Peyer's patch (tissue), 4 donors: ENCODE measurements at regions not wholly inside any gene's neighbourhood (a gene's known extent, or its start where the extent isn't known, plus 50 kb on each side); places are given as distances from the start of the nearest gene placed in this dataset.

Experiments
- DNase-seq, 3 donors: peaks; one replicate each; pipeline ENCODE4 v3.0.0-alpha.2; 2017 to 2019
- H3K27ac ChIP-seq, 4 donors: fragments of 200-600 bp; sonication (generic); one replicate each; pipeline ENCODE4 v1.5.1; 2016 to 2019
- H3K27me3 ChIP-seq, 2 donors: fragments of 200-600 bp; sonication (generic); one replicate each; pipeline ENCODE4 v1.5.1; 2019
- H3K36me3 ChIP-seq, 3 donors: fragments of 200-600 bp; sonication (generic); one replicate each; pipeline ENCODE4 v1.5.1; 2016 to 2019
- H3K4me1 ChIP-seq, 4 donors: fragments of 200-600 bp; sonication (generic); one replicate each; pipeline ENCODE4 v1.5.1; 2016 to 2019
- H3K4me3 ChIP-seq, 4 donors: fragments of 200-600 bp; sonication (generic); 1 replicate in 3 of 4; 2 replicates in 1 of 4; pipeline ENCODE4 v1.5.1; 2016 to 2019; ENCODE audit warnings: mild to moderate bottlenecking in 1 of 4
- H3K9me3 ChIP-seq, 4 donors: fragments of 200-600 bp; sonication (generic); one replicate each; pipeline ENCODE4 v1.5.1; 2016 to 2019; ENCODE audit warnings: mild to moderate bottlenecking in 1 of 4
- POLR2A ChIP-seq, 2 donors: fragments of 450-650 bp; IDR thresholded peaks; one replicate each; pipeline ENCODE4 v1.5.1; 2017; ENCODE audit warnings: antibody characterized with exemption in 2 of 2, mild to moderate bottlenecking in 2 of 2, moderate library complexity in 2 of 2
- TF ChIP-seq, protein P1 (sequence below), 6 experiments: fragments of 450-650 bp in 4 of 6; fragments of 200-600 bp in 2 of 6; sonication (generic) in 1 of 6; IDR thresholded peaks; one replicate each; pipeline ENCODE4 v1.5.1; 2017 to 2019; ENCODE audit warnings: antibody characterized with exemption in 6 of 6, mild to moderate bottlenecking in 3 of 6, moderate library complexity in 1 of 6

DNA sequence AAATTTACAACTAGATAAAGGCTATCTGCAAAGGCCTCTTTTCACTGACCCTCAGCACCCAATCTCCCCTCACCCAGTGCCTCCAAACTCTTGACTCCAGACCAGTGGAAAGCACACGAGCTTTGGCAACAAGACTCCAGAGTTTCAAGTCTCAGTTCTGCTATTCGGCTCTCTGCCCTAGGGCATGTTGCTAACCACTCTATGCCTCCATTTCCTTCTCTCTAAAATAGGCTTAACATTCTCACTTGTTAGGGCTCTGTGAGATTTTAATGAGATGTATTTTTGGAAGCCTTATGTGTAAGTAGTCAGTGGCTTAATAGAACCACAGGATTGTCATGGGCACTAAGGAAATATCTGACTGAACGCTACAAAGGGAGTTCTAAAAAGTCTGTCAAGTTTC is 116.5 kb upstream of the IQCM start:
- Histone ChIP-seq H3K4me1 (no peaks in the 10 kb centered on the region), H3K27me3 (no peaks in the 10 kb centered on the region), H3K36me3 (no peaks in the 10 kb centered on the region), H3K9me3 (no peaks in the 10 kb centered on the region), H3K4me3 (no peak overlapping the region), H3K27ac (no peak overlapping the region)
- no peak for DNase-seq
- no peak for TF ChIP-seq POLR2A (IDR thresholded peaks at IDR 0.05)
- TF ChIP-seq, protein P1, sequence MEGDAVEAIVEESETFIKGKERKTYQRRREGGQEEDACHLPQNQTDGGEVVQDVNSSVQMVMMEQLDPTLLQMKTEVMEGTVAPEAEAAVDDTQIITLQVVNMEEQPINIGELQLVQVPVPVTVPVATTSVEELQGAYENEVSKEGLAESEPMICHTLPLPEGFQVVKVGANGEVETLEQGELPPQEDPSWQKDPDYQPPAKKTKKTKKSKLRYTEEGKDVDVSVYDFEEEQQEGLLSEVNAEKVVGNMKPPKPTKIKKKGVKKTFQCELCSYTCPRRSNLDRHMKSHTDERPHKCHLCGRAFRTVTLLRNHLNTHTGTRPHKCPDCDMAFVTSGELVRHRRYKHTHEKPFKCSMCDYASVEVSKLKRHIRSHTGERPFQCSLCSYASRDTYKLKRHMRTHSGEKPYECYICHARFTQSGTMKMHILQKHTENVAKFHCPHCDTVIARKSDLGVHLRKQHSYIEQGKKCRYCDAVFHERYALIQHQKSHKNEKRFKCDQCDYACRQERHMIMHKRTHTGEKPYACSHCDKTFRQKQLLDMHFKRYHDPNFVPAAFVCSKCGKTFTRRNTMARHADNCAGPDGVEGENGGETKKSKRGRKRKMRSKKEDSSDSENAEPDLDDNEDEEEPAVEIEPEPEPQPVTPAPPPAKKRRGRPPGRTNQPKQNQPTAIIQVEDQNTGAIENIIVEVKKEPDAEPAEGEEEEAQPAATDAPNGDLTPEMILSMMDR (IDR thresholded peaks at IDR 0.05), result no peak

DNA sequence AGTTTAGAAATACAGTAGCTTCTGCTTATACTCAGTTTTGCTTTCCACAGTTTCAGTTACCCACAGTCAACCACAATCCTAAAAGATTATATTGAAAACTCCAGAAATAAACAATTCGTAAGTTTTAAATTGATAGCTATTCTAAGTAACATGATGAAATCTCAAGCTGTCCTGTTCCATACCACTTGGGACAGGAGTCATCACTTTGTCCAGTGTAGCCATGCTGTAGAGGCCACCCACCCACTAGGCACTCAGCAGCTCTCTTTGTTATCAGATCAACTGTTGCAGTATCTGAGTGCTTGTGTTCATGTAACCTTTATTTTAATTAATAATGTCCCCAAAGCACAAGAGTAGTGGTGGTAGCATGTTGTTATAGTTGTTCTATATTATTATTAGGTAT is 117.5 kb upstream of the IQCM start:
- Histone ChIP-seq H3K4me3 (no peak overlapping the region), H3K4me1 (no peaks in the 10 kb centered on the region), H3K27me3 (no peaks in the 10 kb centered on the region), H3K36me3 (no peaks in the 10 kb centered on the region), H3K27ac (no peak overlapping the region), H3K9me3 (no peaks in the 10 kb centered on the region)
- no peak for DNase-seq
- TF ChIP-seq POLR2A (IDR thresholded peaks at IDR 0.05), result no peak
- TF ChIP-seq, protein P1 (IDR thresholded peaks at IDR 0.05), result no peak

DNA sequence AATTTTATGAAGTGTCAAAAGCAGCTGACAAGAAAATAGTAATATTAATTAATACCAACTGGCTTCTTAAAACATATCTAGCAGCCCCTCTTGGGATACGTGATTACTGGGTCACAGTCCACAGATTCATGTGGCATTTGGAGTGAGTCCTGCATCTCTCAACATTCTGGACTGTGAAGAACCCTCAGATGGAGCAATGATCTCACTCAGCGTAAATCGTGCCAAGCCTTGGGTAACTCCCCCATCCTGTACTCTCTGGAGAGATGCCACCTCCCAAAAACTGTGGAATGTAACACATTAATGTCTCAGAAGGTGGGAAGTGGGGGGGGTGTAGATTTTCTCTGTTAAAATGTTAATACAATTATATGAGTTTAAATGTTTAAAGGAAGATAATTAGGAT is 118.2 kb upstream of the IQCM start:
- TF ChIP-seq, protein P1 (IDR thresholded peaks at IDR 0.05), result no peak
- TF ChIP-seq POLR2A (IDR thresholded peaks at IDR 0.05), result no peak
- no peak for DNase-seq
- Histone ChIP-seq H3K36me3 (no peaks in the 10 kb centered on the region), H3K27ac (no peak overlapping the region), H3K27me3 (no peaks in the 10 kb centered on the region), H3K4me3 (no peak overlapping the region), H3K9me3 (no peaks in the 10 kb centered on the region), H3K4me1 (no peaks in the 10 kb centered on the region)

DNA sequence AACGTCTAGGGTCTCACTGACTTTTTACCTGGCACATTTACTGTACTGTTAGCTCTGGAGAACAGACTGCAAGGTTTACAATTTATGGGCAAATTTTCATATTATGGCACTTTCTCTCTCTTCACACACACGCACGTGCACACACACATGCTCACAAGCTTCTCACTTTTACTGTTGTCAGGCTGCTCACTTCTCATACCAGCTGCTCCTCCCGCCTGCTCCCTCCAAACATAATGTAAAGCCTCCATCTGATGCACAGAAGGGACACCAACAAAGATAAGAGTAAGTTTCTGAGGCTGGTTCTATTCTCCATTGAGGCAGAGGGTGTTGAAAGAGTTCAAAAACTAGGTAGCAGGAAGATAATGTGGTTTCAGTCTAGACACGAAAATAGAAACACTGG is 128.9 kb upstream of the DCLK2 start:
- H3K36me3 ChIP-seq, result no peaks in the 10 kb centered on the region
- no peak overlapping the region for H3K27ac ChIP-seq
- H3K9me3 ChIP-seq, result no peaks in the 10 kb centered on the region
- H3K4me3 ChIP-seq, result no peak overlapping the region
- no peaks in the 10 kb centered on the region for H3K4me1 ChIP-seq
- H3K27me3 ChIP-seq, result no peaks in the 10 kb centered on the region
- DNase-seq, result no peak
- no peak for TF ChIP-seq POLR2A (IDR thresholded peaks at IDR 0.05)
- TF ChIP-seq, protein P1 (IDR thresholded peaks at IDR 0.05), result no peak

DNA sequence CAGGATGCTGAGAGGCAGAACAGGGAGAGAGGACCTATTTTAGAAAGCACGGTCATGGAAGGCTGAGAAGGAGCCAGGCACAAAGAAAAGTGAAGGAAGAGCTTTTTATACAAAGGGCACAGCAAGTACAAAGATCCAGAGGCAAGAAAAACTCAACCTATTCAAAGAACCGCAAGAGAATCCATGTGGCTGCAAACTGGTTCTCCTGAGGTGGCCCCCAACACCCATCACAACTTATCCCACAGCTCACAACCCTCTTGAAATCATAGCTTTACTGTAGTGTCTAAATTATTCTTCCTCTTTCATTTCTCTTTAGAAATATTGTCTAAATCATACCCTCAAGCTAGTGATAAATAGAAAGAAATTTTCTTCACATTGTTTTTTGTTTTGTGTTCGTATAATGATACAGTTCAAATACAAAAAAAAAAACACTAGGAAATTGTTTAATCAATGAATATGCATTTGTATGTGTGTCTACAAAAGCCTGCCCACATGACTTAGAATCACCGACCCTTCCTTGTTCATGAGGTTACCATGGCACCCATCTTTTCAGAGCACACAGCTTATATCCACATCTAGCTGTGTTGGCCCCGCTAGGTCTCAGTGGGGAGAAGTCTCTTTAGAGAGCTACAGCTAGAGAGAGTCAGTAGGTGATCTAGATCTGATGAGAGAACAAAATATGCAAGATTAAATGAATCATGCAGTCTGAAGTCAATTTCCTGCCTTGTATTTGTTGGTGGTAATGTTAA is 126.9 kb upstream of the DCLK2 start:
- no peak for DNase-seq

More for the DNA sequence above, 126.9 kb upstream of the DCLK2 start:
- no peaks in the 10 kb centered on the region for H3K9me3 ChIP-seq
- H3K27me3 ChIP-seq, result no peaks in the 10 kb centered on the region
- no peak overlapping the region for H3K27ac ChIP-seq
- no peaks in the 10 kb centered on the region for H3K4me1 ChIP-seq
- H3K36me3 ChIP-seq, result no peaks in the 10 kb centered on the region
- H3K4me3 ChIP-seq, result no peak overlapping the region
- TF ChIP-seq POLR2A (IDR thresholded peaks at IDR 0.05), result no peak
- TF ChIP-seq, protein P1 (IDR thresholded peaks at IDR 0.05), result no peak
